AG04449 (cell line): ENCODE measurements at regions not wholly inside any gene's neighbourhood (a gene's known extent, or its start where the extent isn't known, plus 50 kb on each side); places are given as distances from the start of the nearest gene placed in this dataset.

Experiments
- CTCF ChIA-PET: fragments of 350-600 bp; formaldehyde crosslinking; extraction: SDS; loops from one replicate; lab custom pipeline; 2021; ENCODE audit warnings: antibody characterized with exemption; lab: Yijun Ruan, JAX
- POLR2A ChIA-PET: fragments of 400-600, 350-600 bp; formaldehyde crosslinking; extraction: SDS; loops from one replicate; lab custom pipeline; 2020; ENCODE audit warnings: antibody characterized with exemption, inconsistent platforms; lab: Yijun Ruan, JAX
- DNase-seq: peaks from one replicate; pipeline ENCODE4 v3.0.0-alpha.2; 2010; ENCODE audit warnings: low read depth, low spot score
- H3K4me3 ChIP-seq: 2 replicates; pipeline ENCODE4 v1.5.1; 2011; ENCODE audit warnings: low read depth, mild to moderate bottlenecking, control low read depth, low read length
- TF ChIP-seq, protein P1 (sequence below): IDR thresholded peaks from one replicate; pipeline ENCODE4 v1.5.1; 2011; ENCODE audit warnings: mild to moderate bottlenecking, moderate library complexity, low read length, control low read depth, inconsistent platforms; ENCODE audit not compliant: insufficient read depth; ENCODE audit errors: missing control alignments

DNA sequence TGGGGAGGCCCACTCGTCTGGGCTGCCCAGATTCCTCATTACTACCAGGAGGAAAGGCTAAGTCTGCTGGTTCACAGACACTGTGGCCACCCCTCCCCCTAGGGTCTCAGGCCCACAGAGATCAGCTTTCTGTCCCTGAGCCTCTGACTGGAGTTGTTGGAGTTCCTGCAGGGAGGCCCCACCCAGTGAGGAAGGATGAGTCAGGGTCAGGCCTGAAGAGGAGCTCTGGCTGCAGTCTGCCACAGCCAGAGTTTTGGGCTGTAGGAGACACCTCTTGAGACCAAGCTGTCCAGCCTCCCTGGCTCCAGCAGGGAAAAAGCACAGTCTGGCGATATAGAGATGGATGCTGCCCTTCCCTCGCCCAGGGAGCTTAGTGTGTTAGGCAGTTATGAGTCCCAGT, 720.9 kb upstream of the SEMA6D start:
- ChIA-PET CTCF (no interaction called here), POLR2A (no interaction called here)
- TF ChIP-seq, protein P1, sequence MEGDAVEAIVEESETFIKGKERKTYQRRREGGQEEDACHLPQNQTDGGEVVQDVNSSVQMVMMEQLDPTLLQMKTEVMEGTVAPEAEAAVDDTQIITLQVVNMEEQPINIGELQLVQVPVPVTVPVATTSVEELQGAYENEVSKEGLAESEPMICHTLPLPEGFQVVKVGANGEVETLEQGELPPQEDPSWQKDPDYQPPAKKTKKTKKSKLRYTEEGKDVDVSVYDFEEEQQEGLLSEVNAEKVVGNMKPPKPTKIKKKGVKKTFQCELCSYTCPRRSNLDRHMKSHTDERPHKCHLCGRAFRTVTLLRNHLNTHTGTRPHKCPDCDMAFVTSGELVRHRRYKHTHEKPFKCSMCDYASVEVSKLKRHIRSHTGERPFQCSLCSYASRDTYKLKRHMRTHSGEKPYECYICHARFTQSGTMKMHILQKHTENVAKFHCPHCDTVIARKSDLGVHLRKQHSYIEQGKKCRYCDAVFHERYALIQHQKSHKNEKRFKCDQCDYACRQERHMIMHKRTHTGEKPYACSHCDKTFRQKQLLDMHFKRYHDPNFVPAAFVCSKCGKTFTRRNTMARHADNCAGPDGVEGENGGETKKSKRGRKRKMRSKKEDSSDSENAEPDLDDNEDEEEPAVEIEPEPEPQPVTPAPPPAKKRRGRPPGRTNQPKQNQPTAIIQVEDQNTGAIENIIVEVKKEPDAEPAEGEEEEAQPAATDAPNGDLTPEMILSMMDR: no peak
- DNase-seq: no peak
- H3K4me3 ChIP-seq: no peak overlapping the region

DNA sequence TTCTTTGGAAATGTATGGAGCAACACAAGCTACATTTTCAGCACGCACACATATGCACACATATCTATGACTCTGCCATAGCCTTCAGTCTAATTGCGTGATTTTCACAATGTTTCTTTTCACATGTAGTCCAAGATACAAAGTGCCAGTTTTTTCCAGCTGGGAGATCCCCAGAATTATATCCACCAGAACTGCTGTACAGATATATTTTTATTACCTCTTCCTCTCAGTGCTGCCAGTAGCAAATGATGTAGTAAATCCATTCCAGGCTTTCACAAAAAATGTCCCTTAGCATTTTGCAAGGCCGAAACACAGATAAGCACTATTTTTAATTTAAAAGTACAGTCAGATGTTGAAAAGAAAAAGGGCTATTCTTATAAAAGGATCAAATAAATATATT, 719.8 kb upstream of the SEMA6D start:
- TF ChIP-seq, protein P1: no peak
- ChIA-PET POLR2A (no interaction called here), CTCF (no interaction called here)

DNA sequence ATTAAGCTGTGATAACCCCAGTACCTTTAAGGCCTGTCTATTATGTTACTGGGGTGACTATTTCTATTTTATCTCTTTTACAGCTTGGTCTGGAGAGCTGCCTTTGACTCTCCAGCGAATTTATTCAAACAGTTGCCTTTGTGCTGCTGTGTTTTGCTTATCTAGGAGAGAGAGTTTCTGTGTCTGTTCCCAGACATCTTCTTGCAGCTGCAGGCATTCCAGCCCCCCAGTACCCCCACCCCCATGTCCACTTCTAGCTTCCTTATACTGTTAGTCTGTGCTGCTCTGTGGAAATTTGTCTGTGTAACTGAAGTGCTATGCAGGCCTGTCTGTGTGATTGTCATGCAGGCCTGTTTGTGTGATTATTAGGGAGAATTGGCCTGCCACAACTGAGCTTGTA, 713.7 kb upstream of the SEMA6D start:
- ChIA-PET CTCF (no interaction called here), POLR2A (no interaction called here)
- no peak for DNase-seq
- TF ChIP-seq, protein P1: no peak
- H3K4me3 ChIP-seq: no peak overlapping the region

More for the DNA sequence above, 719.8 kb upstream of the SEMA6D start:
- no peak overlapping the region for H3K4me3 ChIP-seq
- DNase-seq: no peak

DNA sequence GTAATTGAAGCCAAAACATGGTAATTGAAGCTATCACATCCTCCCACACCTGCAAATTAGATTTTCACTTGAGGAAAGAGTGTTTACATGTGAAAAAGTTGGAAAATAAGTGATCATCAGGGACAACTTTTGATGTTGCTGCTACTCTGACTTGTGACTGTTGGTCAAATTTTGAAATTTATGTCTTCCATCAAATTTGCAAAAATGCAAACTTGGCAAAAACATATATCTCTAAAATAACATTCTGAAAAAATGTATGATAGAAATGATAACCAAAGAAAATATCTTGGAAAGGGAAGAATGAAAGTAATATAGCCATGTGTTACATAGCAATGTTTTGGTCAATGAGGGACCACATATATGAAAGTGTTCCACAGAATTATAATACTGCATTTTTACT, 703.9 kb upstream of the SEMA6D start:
- no peak overlapping the region for H3K4me3 ChIP-seq
- no peak for DNase-seq
- CTCF ChIA-PET: no interaction called here
- TF ChIP-seq, protein P1: no peak
- POLR2A ChIA-PET: no interaction called here

DNA sequence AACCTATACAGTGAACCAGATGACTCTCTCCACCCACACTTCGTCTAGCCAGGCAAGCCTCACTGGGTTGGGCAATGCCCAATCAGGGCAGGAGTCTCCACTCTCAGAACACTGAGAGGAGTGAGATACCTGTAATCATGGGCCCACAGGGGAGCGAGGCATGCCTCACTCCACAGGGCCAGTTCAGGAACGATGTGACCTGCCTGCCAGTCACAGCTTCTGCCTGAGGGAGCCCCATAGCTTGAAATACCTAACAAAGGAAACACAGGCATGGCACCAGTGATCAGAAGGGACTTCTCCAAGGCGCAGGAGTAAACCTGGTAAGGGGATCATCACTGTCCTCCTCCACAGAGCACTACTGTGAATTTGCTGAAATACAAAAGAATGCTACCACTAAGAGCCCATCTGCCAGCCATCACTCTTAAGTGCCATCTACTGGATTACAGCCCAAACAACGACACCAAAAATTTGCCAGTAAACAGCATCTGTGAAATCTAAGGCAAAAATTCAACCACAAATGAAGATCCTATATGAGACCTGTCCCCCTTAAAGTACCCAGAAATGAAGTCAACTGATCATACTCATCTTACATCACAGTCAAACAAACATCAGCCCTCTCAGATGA, 689.9 kb upstream of the SEMA6D start:
- ChIA-PET POLR2A (no interaction called here), CTCF (no interaction called here)
- no peak overlapping the region for H3K4me3 ChIP-seq
- TF ChIP-seq, protein P1: no peak
- DNase-seq: no peak

DNA sequence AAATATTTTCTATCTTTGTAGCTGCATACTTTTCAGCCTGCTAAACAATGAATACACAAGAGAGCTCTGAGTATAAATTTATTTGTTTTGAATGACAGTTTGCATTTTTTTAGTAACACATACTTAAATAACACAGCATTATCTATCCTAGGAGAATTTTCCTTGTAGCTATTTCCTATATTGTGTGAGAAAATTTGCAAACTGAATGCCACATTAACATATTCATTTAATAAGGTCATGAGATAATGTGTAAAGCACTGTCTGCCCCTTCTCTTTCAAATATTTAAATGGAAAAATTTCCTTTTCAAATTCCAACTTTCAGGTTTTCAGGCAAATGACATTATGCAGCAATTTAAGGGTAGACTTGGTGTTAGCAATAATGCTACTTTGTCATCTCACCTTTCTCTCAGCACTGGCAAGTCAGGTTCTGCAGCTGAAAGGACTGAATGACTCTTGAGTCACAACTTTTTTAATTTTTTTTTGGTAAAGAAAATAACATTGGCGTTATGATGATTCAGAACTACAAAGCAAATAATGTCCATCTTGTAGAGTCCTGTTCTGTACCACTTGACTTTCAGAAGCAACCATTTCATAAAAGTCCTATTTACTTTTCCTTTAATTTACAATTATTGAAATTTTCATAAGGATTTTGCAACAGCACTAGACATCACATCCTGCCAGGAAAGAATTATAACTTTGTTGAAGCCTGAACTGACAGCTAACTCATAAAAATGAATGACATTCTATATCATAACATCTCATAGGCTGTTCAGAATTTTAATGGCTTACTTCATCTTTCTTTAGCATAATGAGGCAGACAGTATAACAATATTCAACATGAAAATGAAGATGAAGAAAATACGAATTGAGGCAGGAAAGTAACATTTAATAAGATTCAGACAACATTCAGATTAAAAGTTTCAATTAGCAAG, 681.6 kb upstream of the SEMA6D start:
- no peak for DNase-seq
- ChIA-PET CTCF (no interaction called here), POLR2A (no interaction called here)
- TF ChIP-seq, protein P1: no peak
- no peak overlapping the region for H3K4me3 ChIP-seq
